HepG2 (cell line): ENCODE measurements at regions not wholly inside any gene's neighbourhood (a gene's known extent, or its start where the extent isn't known, plus 50 kb on each side); places are given as distances from the start of the nearest gene placed in this dataset.

Source experiments
- ATAC-seq: fragments of 200-7000 bp; cut with Tn5 transposase; 3 replicates; pipeline ENCODE4 v1.9.1; 2020; ENCODE audit warnings: mild to moderate bottlenecking, moderate library complexity
- BruUV-seq: library from RNA; stranded (reverse); fragments of 400-500 nt; replicated peaks from 2 replicates; lab custom pipeline; 2021; lab: Mats Ljungman, UMichigan
- CTCF ChIA-PET: fragments of 300-600 bp; formaldehyde crosslinking; extraction: SDS; loops from one replicate; lab custom pipeline; 2021; ENCODE audit warnings: low total read pairs, inconsistent platforms, low intra/inter-chr PET ratio; lab: Yijun Ruan, JAX
- POLR2A ChIA-PET: fragments of 350-600 bp; sonication (Branson Sonifier 250); formaldehyde crosslinking; loops from one replicate; lab custom pipeline; 2020; ENCODE audit warnings: antibody characterized with exemption, inconsistent platforms; lab: Yijun Ruan, JAX
- DNase-seq: peaks from one replicate; pipeline ENCODE4 v3.0.0-alpha.2; 2015; ENCODE audit warnings: low spot score
- FAIRE-seq: peaks from 3 replicates; lab custom pipeline; 2011; peaks lifted over from hg19 to GRCh38; lab: Jason Lieb, UNC
- H2AFZ ChIP-seq: one replicate; pipeline ENCODE4 v1.6.1; 2011; ENCODE audit warnings: low read length, inconsistent platforms
- H3K27ac ChIP-seq: fragments of 300-600 bp; 3 replicates; pipeline ENCODE4 v1.8.0; 2011; ENCODE audit warnings: mixed run types, mild to moderate bottlenecking, mixed read lengths, low read length, inconsistent platforms; ENCODE audit not compliant: insufficient read depth; ENCODE audit errors: extremely low read length
- H3K27me3 ChIP-seq, 2 experiments: fragments of 200-600 bp in 1 of 2; 2 replicates in 1 of 2; 3 replicates in 1 of 2; pipeline versions ENCODE4 v1.6.0 to v1.8.0; 2011; ENCODE audit warnings: low read length in 2 of 2, mild to moderate bottlenecking in 2 of 2, moderate library complexity in 2 of 2, inconsistent platforms in 1 of 2; ENCODE audit not compliant: insufficient read depth in 2 of 2, control insufficient read depth in 1 of 2
- H3K36me3 ChIP-seq, 2 experiments: fragments of 200-600 bp in 1 of 2; replicated peaks in 1 of 2; 2 replicates in 1 of 2; 3 replicates in 1 of 2; pipeline versions ENCODE4 v1.5.1 to v1.8.0; 2011; ENCODE audit warnings: low read length in 2 of 2, inconsistent platforms in 1 of 2; ENCODE audit not compliant: insufficient read depth in 2 of 2, control insufficient read depth in 1 of 2
- H3K4me1 ChIP-seq: 2 replicates; pipeline ENCODE4 v1.5.1; 2012; ENCODE audit warnings: low read length, inconsistent platforms; ENCODE audit not compliant: insufficient read depth
- H3K4me2 ChIP-seq: 2 replicates; pipeline ENCODE4 v1.6.0; 2011; ENCODE audit warnings: low read depth, low read length, inconsistent platforms
- H3K4me3 ChIP-seq, 3 experiments: fragments of 200-600 bp in 1 of 3; sonication (generic), shearing (Covaris generic) in 1 of 3; replicated peaks in 1 of 3; 2 replicates each; pipeline ENCODE4 v1.5.1; 2011 to 2016; ENCODE audit warnings: low read length in 3 of 3, inconsistent platforms in 2 of 3, low read depth in 2 of 3, mild to moderate bottlenecking in 2 of 3, control low read depth in 1 of 3, mixed read lengths in 1 of 3; ENCODE audit not compliant: insufficient read depth in 1 of 3
- H3K79me2 ChIP-seq: one replicate; pipeline ENCODE4 v1.6.1; 2011; ENCODE audit warnings: low read length, inconsistent platforms; ENCODE audit not compliant: insufficient read depth
- H3K9ac ChIP-seq: 2 replicates; pipeline ENCODE4 v1.6.0; 2011; ENCODE audit warnings: mild to moderate bottlenecking, low read depth, low read length, inconsistent platforms; ENCODE audit not compliant: insufficient read depth
- H3K9me3 ChIP-seq: 2 replicates; pipeline ENCODE4 v1.5.1; 2012; ENCODE audit warnings: mild to moderate bottlenecking, low read length
- H4K20me1 ChIP-seq: 2 replicates; pipeline ENCODE4 v1.6.0; 2011; ENCODE audit warnings: inconsistent platforms, mild to moderate bottlenecking, low read length, moderate library complexity; ENCODE audit not compliant: insufficient read depth
- IRF1 ChIP-seq: sonication (generic); formaldehyde crosslinking; IDR thresholded peaks from 2 replicates; pipeline ENCODE4 v1.4.0; 2020; ENCODE audit warnings: low read depth, mild to moderate bottlenecking, missing genetic modification reagents
- TEF ChIP-seq: sonication (generic); formaldehyde crosslinking; IDR thresholded peaks from 2 replicates; pipeline ENCODE4 v1.5.0; 2020; ENCODE audit warnings: missing genetic modification reagents
- TIGD3 ChIP-seq: sonication (generic); formaldehyde crosslinking; IDR thresholded peaks from 2 replicates; pipeline ENCODE4 v1.5.1; 2020; ENCODE audit warnings: mild to moderate bottlenecking, missing genetic modification reagents, borderline replicate concordance
- ZNF552 ChIP-seq: sonication (generic); formaldehyde crosslinking; IDR thresholded peaks from 2 replicates; pipeline ENCODE4 v1.9.0; 2022; ENCODE audit warnings: missing genetic modification reagents, mild to moderate bottlenecking, borderline replicate concordance
- ZNF607 ChIP-seq: sonication (generic); formaldehyde crosslinking; IDR thresholded peaks from 2 replicates; pipeline ENCODE4 v1.5.1; 2020; ENCODE audit warnings: missing genetic modification reagents, mild to moderate bottlenecking, borderline replicate concordance
- ZSCAN20 ChIP-seq: sonication (generic); formaldehyde crosslinking; IDR thresholded peaks from 2 replicates; pipeline ENCODE4 v1.4.0; 2020; ENCODE audit warnings: missing genetic modification reagents, mild to moderate bottlenecking, borderline replicate concordance
- WGBS: methylation state at CpG from one replicate; pipeline ENCODE4 v1.1.6; 2017; ENCODE audit warnings: low lambda C conversion rate; 5-methylcytosine and 5-hydroxymethylcytosine counted together
- in situ Hi-C: cut with HindIII; loops from 2 replicates; pipeline ENCODE4 v1.10.0; 2017; ENCODE audit warnings: low pct_unique_long_range_greater_than_20kb; ENCODE audit not compliant: extremely low pct_ligation_motif_present
- intact Hi-C: fragments of 100-400 bp; cut with micrococcal nuclease; formaldehyde crosslinking; loops from one replicate; pipeline ENCODE4 v1.10.0; 2022; ENCODE audit not compliant: unreplicated experiment

- in situ Hi-C loops, result no loop called here
- no TSS peak for BruUV-seq
- Histone ChIP-seq H3K4me3 (no peak overlapping the region), H2AFZ (no peak overlapping the region), H3K9me3 (no peaks in the 10 kb centered on the region), H3K4me2 (no peak overlapping the region), H3K4me1 (no peaks in the 10 kb centered on the region), H3K36me3 (no peaks in the 10 kb centered on the region), H3K79me2 (no peaks in the 10 kb centered on the region), H3K9ac (no peak overlapping the region), H4K20me1 (no peaks in the 10 kb centered on the region), H3K27me3 (no peaks in the 10 kb centered on the region), H3K27ac (no peak overlapping the region)
- DNase-seq (no peak), FAIRE-seq (no peak), ATAC-seq (no peak)
- 6% methylated on average over 1 of the region's 1 CpG for WGBS
- intact Hi-C loops, result no loop called here
- TF ChIP-seq ZSCAN20 (CRISPR knock-in tag), result no peak
- no peak for TF ChIP-seq IRF1
- no peak for TF ChIP-seq ZNF552 (CRISPR knock-in tag)
- TF ChIP-seq ZNF607, result no peak
- TF ChIP-seq TIGD3 (CRISPR knock-in tag), result no peak
- TF ChIP-seq TEF (CRISPR knock-in tag), result no peak
- ChIA-PET CTCF (no interaction called here), POLR2A (no interaction called here)
Measured at GRCh38 chr15:93848490-93848889, 382.9 kb upstream of the MCTP2 start.
